Chondrocyte (in vitro differentiated cells): ENCODE measurements at regions not wholly inside any gene's neighbourhood (a gene's known extent, or its start where the extent isn't known, plus 50 kb on each side); places are given as distances from the start of the nearest gene placed in this dataset.

Experiments used
- DNase-seq: peaks from one replicate; pipeline ENCODE4 v3.0.0; 2021; ENCODE audit warnings: mixed read lengths, low spot score
- H3K27ac Mint-ChIP-seq: one replicate; pipeline ENCODE4 v1.8.0; 2021; ENCODE audit warnings: mild to moderate bottlenecking, moderate library complexity, mixed read lengths; ENCODE audit not compliant: unreplicated experiment
- H3K27me3 Mint-ChIP-seq: 2 replicates; pipeline ENCODE4 v1.8.0; 2021; ENCODE audit warnings: low read depth, mixed read lengths
- H3K36me3 Mint-ChIP-seq: 2 replicates; pipeline ENCODE4 v1.8.0; 2021; ENCODE audit warnings: low read depth, mixed read lengths
- H3K4me1 Mint-ChIP-seq: 2 replicates; pipeline ENCODE4 v1.8.0; 2021; ENCODE audit warnings: low read depth, mild to moderate bottlenecking, mixed read lengths
- H3K4me3 Mint-ChIP-seq: one replicate; pipeline ENCODE4 v1.8.0; 2021; ENCODE audit warnings: mild to moderate bottlenecking, moderate library complexity, mixed read lengths; ENCODE audit not compliant: unreplicated experiment
- H3K9me3 Mint-ChIP-seq: 2 replicates; pipeline ENCODE4 v1.8.0; 2021; ENCODE audit warnings: low read depth, mixed read lengths
- TF ChIP-seq, protein P1 (sequence below): fragments of 200-600 bp; sonication (generic); IDR thresholded peaks from 2 replicates; pipeline ENCODE4 v1.5.0; 2021; ENCODE audit warnings: antibody characterized with exemption, mild to moderate bottlenecking, moderate library complexity

DNA sequence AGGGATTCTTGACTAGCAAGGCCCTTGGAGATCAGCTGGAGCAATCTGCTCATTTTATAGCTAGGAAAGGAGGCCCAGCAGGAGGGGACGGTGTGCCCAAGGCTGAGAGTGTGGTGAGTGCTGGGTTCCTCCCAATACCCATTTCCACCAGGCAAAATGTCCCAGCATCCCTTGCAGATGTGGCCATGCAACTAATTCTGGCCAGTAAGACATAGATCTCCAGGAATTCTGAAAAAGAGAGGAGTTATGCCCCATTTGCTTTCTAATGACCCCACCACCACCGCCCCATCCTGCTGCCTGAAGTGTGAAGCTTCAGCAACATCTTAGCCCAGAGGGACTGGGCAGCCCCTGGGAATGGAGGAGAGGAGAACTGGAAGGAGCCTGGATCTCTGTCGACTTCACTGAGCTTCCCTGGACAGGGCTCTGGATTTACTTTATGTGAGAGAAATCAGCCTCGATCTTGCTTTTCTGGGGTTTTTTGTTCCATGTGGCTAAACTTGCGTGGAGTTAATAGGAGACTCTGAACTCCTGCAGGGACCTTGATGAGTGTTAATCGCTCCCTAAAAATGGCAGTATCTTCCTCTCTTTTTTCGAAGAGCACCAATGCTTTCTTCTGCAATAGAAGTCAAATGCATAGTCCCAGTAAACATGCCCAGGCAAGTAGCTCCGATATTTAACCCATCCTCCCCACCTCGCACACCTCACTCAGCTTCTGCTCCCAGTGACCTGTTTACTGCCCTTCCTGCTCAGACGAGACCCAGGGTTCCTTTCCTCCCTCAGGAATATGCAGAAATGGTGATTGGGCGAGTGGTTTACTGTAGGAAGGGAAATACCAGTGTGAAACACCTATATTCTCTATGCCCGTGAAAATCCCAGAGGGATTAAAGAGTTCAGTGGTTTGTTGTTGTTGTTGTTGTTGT is 127.5 kb upstream of the GPR26 start:
- Mint-ChIP-seq H3K36me3 (no peaks in the 10 kb centered on the region), H3K27me3 (peaks cover 3% of the 10 kb centered on the region), H3K4me3 (no peak overlapping the region), H3K27ac (no peak overlapping the region), H3K4me1 (no peaks in the 10 kb centered on the region), H3K9me3 (peaks cover 2% of the 10 kb centered on the region)
- no peak for DNase-seq
- TF ChIP-seq, protein P1, sequence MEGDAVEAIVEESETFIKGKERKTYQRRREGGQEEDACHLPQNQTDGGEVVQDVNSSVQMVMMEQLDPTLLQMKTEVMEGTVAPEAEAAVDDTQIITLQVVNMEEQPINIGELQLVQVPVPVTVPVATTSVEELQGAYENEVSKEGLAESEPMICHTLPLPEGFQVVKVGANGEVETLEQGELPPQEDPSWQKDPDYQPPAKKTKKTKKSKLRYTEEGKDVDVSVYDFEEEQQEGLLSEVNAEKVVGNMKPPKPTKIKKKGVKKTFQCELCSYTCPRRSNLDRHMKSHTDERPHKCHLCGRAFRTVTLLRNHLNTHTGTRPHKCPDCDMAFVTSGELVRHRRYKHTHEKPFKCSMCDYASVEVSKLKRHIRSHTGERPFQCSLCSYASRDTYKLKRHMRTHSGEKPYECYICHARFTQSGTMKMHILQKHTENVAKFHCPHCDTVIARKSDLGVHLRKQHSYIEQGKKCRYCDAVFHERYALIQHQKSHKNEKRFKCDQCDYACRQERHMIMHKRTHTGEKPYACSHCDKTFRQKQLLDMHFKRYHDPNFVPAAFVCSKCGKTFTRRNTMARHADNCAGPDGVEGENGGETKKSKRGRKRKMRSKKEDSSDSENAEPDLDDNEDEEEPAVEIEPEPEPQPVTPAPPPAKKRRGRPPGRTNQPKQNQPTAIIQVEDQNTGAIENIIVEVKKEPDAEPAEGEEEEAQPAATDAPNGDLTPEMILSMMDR = no peak

GRCh38 chr10:123544986-123545385 is 121.2 kb upstream of the GPR26 start:
- no peak overlapping the region for H3K4me3 Mint-ChIP-seq
- H3K27me3 Mint-ChIP-seq = peaks cover 7% of the 10 kb centered on the region
- H3K9me3 Mint-ChIP-seq = peaks cover 4% of the 10 kb centered on the region
- H3K27ac Mint-ChIP-seq = no peak overlapping the region
- H3K4me1 Mint-ChIP-seq = no peaks in the 10 kb centered on the region
- no peak for DNase-seq
- TF ChIP-seq, protein P1 = no peak
- no peaks in the 10 kb centered on the region for H3K36me3 Mint-ChIP-seq

DNA sequence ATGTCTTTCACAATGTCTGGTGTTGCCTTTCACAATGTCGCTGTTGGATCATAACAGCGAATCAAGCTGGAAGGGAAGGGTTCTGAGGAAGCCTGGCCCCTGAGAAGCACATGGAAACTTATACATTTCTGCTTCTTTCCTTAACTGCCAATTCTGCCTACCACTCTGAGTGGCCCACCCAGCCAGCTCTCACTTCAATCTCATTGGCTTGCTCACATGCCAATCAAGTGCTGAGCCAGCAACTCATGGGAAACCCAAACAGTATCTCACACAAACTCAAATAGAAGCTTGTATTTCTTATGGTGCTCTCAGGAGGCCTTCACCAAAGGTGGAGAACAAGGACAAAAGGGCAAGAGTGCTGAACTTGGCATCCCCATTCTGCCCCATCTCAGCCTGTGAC is 117.4 kb upstream of the GPR26 start:
- TF ChIP-seq, protein P1 = no peak
- H3K27ac Mint-ChIP-seq = no peak overlapping the region
- H3K36me3 Mint-ChIP-seq = no peaks in the 10 kb centered on the region
- H3K4me3 Mint-ChIP-seq = no peak overlapping the region
- no peak for DNase-seq
- H3K4me1 Mint-ChIP-seq = no peaks in the 10 kb centered on the region
- peaks cover 4% of the 10 kb centered on the region for H3K9me3 Mint-ChIP-seq
- peaks cover 7% of the 10 kb centered on the region for H3K27me3 Mint-ChIP-seq

DNA sequence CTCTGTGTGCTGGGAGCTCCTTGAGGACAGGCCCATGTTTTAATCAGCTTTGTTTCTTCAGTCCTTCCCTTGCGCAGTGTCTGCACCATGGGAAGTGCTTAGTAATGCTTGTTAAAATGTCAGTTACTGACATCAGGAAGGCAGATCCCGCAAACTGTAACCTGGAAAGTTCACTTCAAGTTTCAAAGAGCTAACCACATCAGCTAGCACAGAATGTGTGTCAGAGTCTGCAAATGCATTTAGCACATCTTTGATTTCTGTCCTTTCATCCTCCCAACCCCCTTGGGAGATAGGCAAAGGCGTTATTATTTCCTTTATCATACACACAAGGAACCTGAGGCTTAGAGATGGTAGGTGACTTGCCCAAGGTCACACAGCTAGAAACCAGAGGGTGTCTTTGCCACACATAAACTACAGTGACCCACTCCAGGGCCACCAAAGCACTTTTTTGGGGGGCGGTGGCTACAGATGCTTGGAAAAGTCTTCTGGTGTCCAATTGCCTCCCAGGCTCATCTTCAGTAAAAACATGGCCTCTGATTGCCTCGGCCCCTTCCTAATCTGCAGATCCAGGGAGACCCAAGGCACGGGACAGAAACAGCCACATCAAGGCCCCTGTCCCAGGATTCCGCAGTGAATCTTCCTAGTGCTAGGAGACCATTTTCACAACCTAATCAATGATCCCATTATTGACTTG is 116.2 kb upstream of the GPR26 start:
- H3K27ac Mint-ChIP-seq = no peak overlapping the region
- no peak for DNase-seq
- no peak overlapping the region for H3K4me3 Mint-ChIP-seq
- H3K27me3 Mint-ChIP-seq = peaks cover 8% of the 10 kb centered on the region
- H3K4me1 Mint-ChIP-seq = no peaks in the 10 kb centered on the region
- no peaks in the 10 kb centered on the region for H3K9me3 Mint-ChIP-seq
- TF ChIP-seq, protein P1 = no peak
- no peaks in the 10 kb centered on the region for H3K36me3 Mint-ChIP-seq

DNA sequence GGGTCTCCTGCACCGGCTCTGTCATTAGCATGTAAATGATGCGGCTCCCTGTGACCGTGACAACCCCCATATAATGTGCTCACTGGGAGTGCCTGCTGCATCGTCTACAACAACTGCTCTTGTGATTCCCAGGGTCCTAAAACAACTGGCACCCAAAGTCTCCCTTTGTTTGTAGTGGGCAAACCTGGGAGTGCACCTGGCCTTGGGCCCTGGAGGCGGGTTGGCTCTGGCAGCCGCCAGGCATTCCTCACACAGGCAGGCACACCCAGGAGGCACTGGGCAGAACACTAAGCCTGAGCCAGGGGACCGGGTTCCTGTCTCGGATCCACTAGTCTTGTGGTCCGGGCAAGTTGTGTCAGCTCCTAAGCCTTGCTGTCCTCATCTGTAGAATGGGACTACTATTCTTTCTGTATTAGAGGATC is 115.5 kb upstream of the GPR26 start:
- no peak for DNase-seq
- H3K36me3 Mint-ChIP-seq = no peaks in the 10 kb centered on the region
- no peaks in the 10 kb centered on the region for H3K9me3 Mint-ChIP-seq
- TF ChIP-seq, protein P1 = no peak
- no peak overlapping the region for H3K27ac Mint-ChIP-seq
- no peaks in the 10 kb centered on the region for H3K4me1 Mint-ChIP-seq
- H3K27me3 Mint-ChIP-seq = peaks cover 8% of the 10 kb centered on the region
- H3K4me3 Mint-ChIP-seq = no peak overlapping the region
